ENCODE measurements at regions not wholly inside any gene's neighbourhood (a gene's known extent, or its start where the extent isn't known, plus 50 kb on each side); places are given as distances from the start of the nearest gene placed in this dataset.

DNA sequence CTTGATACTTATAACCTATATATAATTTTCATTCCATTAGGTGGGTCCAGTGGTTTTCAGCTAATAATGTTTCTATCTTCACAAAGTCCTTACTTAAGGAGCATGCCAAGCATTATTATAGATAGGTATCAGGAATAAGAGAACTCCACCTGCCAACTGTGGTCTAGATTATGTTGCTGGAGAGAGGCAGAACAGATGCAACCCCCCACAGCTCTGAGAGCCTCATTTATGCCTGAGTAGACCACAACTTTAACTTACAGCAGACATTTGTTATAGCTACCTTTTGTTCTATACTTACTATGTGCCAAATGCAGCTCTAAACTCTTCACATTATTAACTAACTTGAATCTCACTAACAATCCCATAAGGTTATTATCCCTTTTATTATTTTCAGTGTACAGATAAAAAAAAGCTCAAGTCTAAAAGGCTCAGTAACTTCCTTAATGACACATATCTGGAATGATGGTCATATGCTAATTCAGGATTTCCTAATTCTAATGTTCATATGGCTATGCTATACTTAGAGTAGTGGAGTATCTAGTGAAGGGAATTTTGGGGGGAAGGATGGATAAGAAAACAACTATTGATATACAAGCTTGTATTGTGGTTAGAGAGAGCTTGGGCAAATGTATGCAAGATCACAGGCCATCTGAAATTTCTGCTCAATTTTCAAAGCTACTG, 119.1 kb upstream of the RND3 start:
- no peak for DNase-seq

GRCh38 chr2:150605664-150606063, 118.2 kb upstream of the RND3 start:
- DNase-seq = peak; percentile 42

GRCh38 chr2:150601280-150602038, 114.0 kb upstream of the RND3 start:
- DNase-seq = no peak

- no peak for DNase-seq
These were observed 112.4 kb upstream of the RND3 start for GRCh38 chr2:150599889-150600288.

- DNase-seq = no peak
These were observed 110.9 kb upstream of the RND3 start for GRCh38 chr2:150598383-150598782.

DNA sequence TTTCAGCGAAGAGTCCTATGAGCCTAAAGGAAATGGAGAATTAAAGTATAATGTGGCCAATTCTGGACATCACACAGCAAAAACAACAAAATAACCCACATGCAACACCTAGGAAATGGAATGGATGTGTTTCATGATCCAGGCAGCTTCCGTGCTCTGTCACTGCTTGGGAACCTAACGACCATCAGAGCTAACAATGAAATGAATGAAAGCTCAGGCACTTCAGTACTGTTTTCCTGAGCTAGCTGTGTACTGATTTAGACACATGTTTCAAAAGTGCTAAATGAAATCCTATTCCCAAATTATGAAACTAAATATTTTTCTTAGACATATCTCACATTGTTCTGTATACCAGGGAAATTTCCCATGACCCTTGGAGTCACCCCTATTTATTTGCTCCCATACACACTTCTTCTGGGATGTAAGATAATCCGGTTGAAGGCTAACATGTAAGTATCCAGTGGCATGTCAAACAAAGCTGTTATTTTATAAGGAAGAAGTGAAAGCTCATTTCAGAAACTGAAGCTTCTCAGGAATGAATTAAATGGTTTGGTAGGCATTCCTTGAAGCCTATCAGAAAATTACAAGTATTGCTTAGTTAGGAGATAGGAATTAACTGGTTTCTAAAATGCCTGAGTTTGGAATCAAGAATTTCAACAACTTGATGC, 108.5 kb upstream of the RND3 start:
- DNase-seq = no peak

DNA sequence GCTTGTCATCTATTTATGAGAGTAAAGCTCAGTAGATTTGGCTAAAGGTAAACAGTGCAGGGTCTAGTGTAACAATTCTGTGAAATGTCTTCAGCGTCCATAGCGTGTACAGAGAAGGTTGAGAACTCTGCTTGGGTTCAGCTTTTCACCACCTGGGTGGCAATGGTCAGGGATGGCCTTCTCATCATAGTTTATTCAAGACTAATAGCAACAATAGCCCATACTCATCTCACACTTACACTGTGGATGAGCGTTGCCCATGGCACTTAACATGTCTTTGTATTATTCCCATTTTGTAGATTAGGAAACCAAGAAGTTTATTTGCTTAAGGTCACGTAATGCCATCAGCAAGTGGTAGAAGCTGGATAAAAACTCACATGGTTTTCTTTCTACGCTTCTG, 106.8 kb upstream of the RND3 start:
- DNase-seq = no peak

GRCh38 chr2:150591496-150592285, 104.2 kb upstream of the RND3 start:
- DNase-seq = no peak

- no peak for DNase-seq
These were observed 102.2 kb upstream of the RND3 start for GRCh38 chr2:150589681-150590080.

DNA sequence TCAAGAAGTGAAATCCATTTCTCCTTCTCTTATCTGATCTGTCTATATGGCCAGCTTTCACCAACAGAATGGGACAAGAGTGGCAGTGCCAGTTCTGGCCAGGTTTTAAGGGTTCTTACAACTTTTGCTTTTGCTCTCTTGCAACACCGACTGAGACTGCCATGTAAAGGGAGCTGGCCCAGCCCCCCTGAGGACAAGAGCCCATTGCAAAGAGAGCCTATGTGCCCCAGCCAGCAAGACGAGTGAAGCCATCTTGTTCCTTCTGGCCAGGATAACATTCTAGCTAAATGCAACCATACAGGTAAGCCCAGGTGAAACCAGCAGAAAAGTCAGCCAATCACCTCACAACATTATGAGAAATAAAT, 101.0 kb upstream of the RND3 start:
- no peak for DNase-seq

DNA sequence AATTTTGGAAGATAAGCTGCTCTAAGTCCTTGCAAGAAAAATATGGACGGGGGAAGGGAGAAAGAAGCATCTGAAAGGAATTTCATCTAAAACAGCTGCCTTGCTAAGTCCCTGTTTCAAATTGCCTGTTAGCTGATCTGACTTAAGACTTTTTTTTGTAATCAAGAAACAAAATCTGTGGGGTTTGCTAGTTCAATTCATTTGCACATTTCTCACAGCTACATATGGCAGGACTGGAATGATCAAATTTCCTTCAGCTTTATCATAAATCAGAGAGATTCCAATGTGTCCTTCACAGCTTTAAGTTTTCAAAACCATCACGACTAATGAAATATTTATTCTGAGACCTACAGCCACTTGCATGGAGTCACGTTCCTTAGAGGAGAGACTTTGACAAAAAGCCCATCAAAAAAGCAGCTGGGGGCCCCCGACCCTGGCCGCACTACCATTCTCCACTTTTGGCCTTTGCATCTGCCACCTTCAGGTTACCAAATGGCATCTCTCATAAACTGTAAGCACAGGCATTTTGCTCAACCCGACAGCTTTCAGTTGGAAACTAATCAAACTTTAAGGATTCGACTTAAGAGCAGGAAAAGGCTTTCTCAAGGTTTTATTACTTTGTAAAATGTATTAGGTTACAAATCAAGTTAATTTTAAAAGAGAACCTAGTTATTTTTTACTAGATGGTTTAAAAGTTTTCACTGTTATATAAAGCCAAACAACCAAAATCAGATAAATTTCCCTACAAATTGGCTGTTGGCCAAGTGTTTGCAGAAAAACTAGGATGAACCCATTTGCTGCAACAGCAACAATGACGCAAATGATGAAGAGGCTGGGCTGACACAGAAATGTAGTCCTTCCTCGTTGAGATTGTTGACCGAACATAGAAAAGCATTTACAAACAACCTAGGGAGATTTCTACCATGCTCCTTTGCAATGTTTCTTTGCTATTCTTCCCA, 100.4 kb upstream of the RND3 start:
- DNase-seq = no peak

- no peak for DNase-seq
These were observed 99.4 kb upstream of the RND3 start for GRCh38 chr2:150586858-150587257.

- no peak for DNase-seq
These were observed 97.9 kb upstream of the RND3 start for GRCh38 chr2:150585221-150585971.

GRCh38 chr2:150584081-150584480, 96.6 kb upstream of the RND3 start:
- no peak for DNase-seq

GRCh38 chr2:150581717-150582472, 94.4 kb upstream of the RND3 start:
- DNase-seq = no peak

DNA sequence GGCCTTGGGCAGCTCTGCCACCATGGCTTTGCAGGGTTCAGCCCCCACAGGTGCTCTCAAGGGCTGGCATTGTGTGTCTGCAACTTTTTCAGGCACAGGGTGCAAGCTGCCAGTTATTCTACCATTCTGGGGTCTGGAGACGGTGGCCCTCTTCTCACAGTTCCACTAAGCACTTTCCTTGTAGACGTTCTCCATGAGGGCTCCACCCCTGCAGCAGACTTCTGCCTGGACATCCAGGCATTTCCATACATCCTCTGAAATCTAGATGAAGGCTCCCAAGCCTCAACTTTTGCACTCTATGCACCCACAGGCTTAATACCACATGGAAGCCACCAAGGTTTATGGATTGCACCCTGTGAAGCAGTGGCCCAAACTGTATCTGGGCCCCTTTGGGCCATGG, 91.0 kb upstream of the RND3 start:
- DNase-seq = no peak

DNA sequence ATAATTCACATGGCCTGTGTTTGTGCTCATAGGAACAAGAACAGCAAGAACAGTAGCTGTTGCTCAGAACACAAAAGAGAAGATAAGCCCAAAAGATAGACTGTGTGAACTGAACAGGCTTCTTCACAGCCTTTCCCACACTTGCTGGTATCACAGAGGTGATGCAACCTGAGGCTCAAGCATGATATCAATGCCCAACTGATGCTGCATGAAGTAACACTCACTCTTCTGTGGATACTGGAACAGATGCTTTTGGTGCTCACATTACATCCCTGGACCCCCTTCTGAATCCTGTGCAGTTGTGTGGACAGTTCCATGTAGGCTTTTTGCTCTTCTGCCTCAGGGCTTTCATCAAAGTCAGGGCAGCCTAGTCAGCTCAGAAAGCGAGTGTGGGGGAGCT, 88.4 kb upstream of the RND3 start:
- no peak for DNase-seq

DNA sequence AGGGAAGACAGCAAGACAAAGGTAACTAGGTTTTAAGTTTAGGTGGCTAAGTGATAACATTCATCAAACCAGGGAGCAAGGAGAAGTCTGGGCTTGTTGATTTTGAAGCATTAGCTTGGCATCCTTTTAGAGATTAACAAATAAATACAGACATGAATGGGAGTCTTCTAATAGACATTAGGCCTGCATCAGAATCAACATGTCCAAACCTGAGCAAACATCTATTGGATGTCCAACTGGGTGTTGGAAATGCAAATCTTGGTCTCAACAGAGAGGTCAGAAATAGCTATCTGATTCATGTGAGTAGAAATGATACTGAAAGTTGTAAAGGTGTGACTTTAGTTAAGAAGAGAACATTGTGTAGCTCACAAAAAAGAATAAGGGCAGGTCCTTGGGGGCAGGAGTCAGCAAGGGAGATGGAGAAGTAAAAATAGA, 85.5 kb upstream of the RND3 start:
- DNase-seq = no peak

- no peak for DNase-seq
These were observed 84.8 kb upstream of the RND3 start for GRCh38 chr2:150572194-150572766.

DNA sequence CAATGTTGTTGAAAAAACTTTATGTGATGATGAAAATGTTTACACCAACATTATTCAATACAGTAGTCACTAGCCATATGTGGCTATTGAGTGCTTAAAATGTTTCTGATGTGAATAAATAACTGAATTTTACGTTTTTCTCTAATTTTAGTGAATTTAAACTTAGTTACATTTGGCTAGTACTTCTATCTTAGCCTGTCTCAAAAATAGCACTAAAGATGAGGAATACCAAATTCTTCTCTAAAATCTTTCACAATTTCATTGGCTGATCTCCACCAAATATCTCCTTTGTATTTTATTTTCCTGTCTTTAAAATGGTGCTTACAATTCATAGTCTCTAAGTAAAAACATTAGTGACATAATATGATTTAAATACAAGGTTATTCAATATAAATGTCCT, 83.7 kb upstream of the RND3 start:
- DNase-seq = no peak

All from NCI-H748 treated with DMSO at 0.1 percent for 48 hours (cell line).